ENCODE measurements at regions not wholly inside any gene's neighbourhood (a gene's known extent, or its start where the extent isn't known, plus 50 kb on each side); places are given as distances from the start of the nearest gene placed in this dataset.

- TF ChIP-seq, protein P1, sequence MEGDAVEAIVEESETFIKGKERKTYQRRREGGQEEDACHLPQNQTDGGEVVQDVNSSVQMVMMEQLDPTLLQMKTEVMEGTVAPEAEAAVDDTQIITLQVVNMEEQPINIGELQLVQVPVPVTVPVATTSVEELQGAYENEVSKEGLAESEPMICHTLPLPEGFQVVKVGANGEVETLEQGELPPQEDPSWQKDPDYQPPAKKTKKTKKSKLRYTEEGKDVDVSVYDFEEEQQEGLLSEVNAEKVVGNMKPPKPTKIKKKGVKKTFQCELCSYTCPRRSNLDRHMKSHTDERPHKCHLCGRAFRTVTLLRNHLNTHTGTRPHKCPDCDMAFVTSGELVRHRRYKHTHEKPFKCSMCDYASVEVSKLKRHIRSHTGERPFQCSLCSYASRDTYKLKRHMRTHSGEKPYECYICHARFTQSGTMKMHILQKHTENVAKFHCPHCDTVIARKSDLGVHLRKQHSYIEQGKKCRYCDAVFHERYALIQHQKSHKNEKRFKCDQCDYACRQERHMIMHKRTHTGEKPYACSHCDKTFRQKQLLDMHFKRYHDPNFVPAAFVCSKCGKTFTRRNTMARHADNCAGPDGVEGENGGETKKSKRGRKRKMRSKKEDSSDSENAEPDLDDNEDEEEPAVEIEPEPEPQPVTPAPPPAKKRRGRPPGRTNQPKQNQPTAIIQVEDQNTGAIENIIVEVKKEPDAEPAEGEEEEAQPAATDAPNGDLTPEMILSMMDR (IDR thresholded peaks at IDR 0.05; ENCODE audit: control extremely low read depth in 1 of 3, insufficient read depth in 1 of 3, low read depth in 1 of 3, low read length in 3 of 3), result no peak
- TF ChIP-seq POLR2A (IDR thresholded peaks at IDR 0.05; ENCODE audit: control extremely low read depth in 1 of 2, low read depth in 2 of 2, low read length in 2 of 2) (no peak), MAX (IDR thresholded peaks at IDR 0.05) (no peak)
These were observed 376.1 kb downstream of the LMO7 start for GRCh38 chr13:76012091-76012721.

Data from H1 (cell line).